ENCODE measurements at regions not wholly inside any gene's neighbourhood (a gene's known extent, or its start where the extent isn't known, plus 50 kb on each side); places are given as distances from the start of the nearest gene placed in this dataset.
A peak's percentile ranks its signal among the peaks of the same experiment; 100 is the strongest.

- CTCF ChIA-PET: interaction anchor here (0.8 to 0.9 kb wide), 3 partner anchors 93 to 847 kb away, joined by 3 to 4 read pairs (median 4); partner anchors contain the start of gene RBBP8
- Mint-ChIP-seq H3K9me3 (no peaks in the 10 kb centered on the region), H3K4me1 (ENCODE audit: low read depth) (no peaks in the 10 kb centered on the region), H3K36me3 (no peaks in the 10 kb centered on the region), H3K4me3 (no peak overlapping the region), H3K27ac (no peak overlapping the region), H3K27me3 (no peaks in the 10 kb centered on the region)
- POLR2A ChIA-PET: no interaction called here
- intact Hi-C loops (cut with micrococcal nuclease): loop anchor here (1.0 to 10.0 kb wide), 4 partner anchors 10 to 396 kb away; partner anchors contain the start of gene RBBP8
- DNase-seq: peak; percentile 33
These were observed 94.4 kb upstream of the RBBP8 start for GRCh38 chr18:22838639-22839277.

DNA sequence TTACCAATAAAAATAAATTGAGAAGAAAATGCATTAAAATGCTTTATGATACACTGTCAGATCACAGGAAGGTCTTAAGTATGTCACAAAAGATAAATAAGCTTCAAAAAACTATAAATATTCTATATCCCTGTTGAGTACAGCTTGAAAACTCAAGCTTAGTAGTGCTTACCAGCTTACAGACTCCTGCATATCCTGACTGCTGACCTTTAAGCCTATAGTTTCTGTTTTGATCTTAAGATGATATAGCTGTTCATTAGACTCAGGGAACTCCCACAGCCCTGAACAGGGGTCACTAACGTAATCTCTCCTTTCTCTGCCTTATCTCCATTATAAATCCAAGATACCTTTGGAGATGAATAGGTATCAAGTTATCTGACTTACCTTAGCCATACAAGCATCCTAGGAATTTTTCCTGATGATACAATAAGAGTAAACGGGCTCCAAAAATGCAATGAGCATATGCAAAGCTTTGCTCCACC, 93.7 kb upstream of the RBBP8 start:
- Mint-ChIP-seq H3K9me3 (no peaks in the 10 kb centered on the region), H3K4me3 (no peak overlapping the region), H3K36me3 (no peaks in the 10 kb centered on the region), H3K4me1 (ENCODE audit: low read depth) (no peaks in the 10 kb centered on the region), H3K27me3 (no peaks in the 10 kb centered on the region), H3K27ac (no peak overlapping the region)
- DNase-seq: no peak
- ChIA-PET CTCF (interaction anchor here (0.8 to 0.9 kb wide), 3 partner anchors 92 to 846 kb away, joined by 3 to 4 read pairs (median 4); partner anchors contain the start of gene RBBP8), POLR2A (no interaction called here)
- intact Hi-C loops (cut with micrococcal nuclease): loop anchor here (1.0 to 10.0 kb wide), 4 partner anchors 9 to 395 kb away; partner anchors contain the start of gene RBBP8

GRCh38 chr18:22840606-22841144, 92.5 kb upstream of the RBBP8 start:
- Mint-ChIP-seq H3K27ac (no peak overlapping the region), H3K9me3 (no peaks in the 10 kb centered on the region), H3K36me3 (no peaks in the 10 kb centered on the region), H3K4me3 (no peak overlapping the region), H3K4me1 (ENCODE audit: low read depth) (no peaks in the 10 kb centered on the region), H3K27me3 (no peaks in the 10 kb centered on the region)
- no peak for DNase-seq
- intact Hi-C loops (cut with micrococcal nuclease): no loop called here
- ChIA-PET CTCF (no interaction called here), POLR2A (no interaction called here)

GRCh38 chr18:22841840-22842239, 91.3 kb upstream of the RBBP8 start:
- CTCF ChIA-PET: no interaction called here
- H3K4me3 Mint-ChIP-seq: no peak overlapping the region
- DNase-seq: no peak
- no peaks in the 10 kb centered on the region for H3K9me3 Mint-ChIP-seq
- no peaks in the 10 kb centered on the region for H3K36me3 Mint-ChIP-seq
- no peaks in the 10 kb centered on the region for H3K4me1 Mint-ChIP-seq (ENCODE audit: low read depth)
- H3K27ac Mint-ChIP-seq: no peak overlapping the region
- intact Hi-C loops (cut with micrococcal nuclease): no loop called here
- H3K27me3 Mint-ChIP-seq: no peaks in the 10 kb centered on the region
- POLR2A ChIA-PET: no interaction called here

GRCh38 chr18:22844190-22844589, 88.9 kb upstream of the RBBP8 start:
- Mint-ChIP-seq H3K36me3 (no peaks in the 10 kb centered on the region), H3K9me3 (no peaks in the 10 kb centered on the region), H3K27ac (no peak overlapping the region), H3K4me3 (no peak overlapping the region), H3K27me3 (peaks cover 2% of the 10 kb centered on the region), H3K4me1 (ENCODE audit: low read depth) (no peaks in the 10 kb centered on the region)
- ChIA-PET POLR2A (no interaction called here), CTCF (no interaction called here)
- intact Hi-C loops (cut with micrococcal nuclease): no loop called here
- no peak for DNase-seq

GRCh38 chr18:22844628-22845027, 88.5 kb upstream of the RBBP8 start:
- POLR2A ChIA-PET: no interaction called here
- Mint-ChIP-seq H3K27ac (no peak overlapping the region), H3K4me1 (ENCODE audit: low read depth) (no peaks in the 10 kb centered on the region), H3K9me3 (no peaks in the 10 kb centered on the region), H3K27me3 (peaks cover 3% of the 10 kb centered on the region), H3K4me3 (no peak overlapping the region), H3K36me3 (no peaks in the 10 kb centered on the region)
- no peak for DNase-seq
- intact Hi-C loops (cut with micrococcal nuclease): no loop called here
- CTCF ChIA-PET: no interaction called here

- no peaks in the 10 kb centered on the region for H3K9me3 Mint-ChIP-seq
- no peak overlapping the region for H3K4me3 Mint-ChIP-seq
- POLR2A ChIA-PET: no interaction called here
- intact Hi-C loops (cut with micrococcal nuclease): no loop called here
- H3K27me3 Mint-ChIP-seq: peaks cover 3% of the 10 kb centered on the region
- H3K36me3 Mint-ChIP-seq: no peaks in the 10 kb centered on the region
- H3K27ac Mint-ChIP-seq: no peak overlapping the region
- DNase-seq: no peak
- H3K4me1 Mint-ChIP-seq (ENCODE audit: low read depth): no peaks in the 10 kb centered on the region
- CTCF ChIA-PET: interaction anchor here (1.0 kb wide), 1 partner anchor 533 kb away, joined by 3 read pairs; no protein-coding TSS in a partner anchor
These were observed 86.9 kb upstream of the RBBP8 start for GRCh38 chr18:22846088-22846683.

GRCh38 chr18:22846697-22847096, 86.4 kb upstream of the RBBP8 start:
- CTCF ChIA-PET: interaction anchor here (0.6 kb wide), 1 partner anchor 12 kb away, joined by 3 read pairs; no protein-coding TSS in a partner anchor
- no peak overlapping the region for H3K27ac Mint-ChIP-seq
- H3K4me1 Mint-ChIP-seq (ENCODE audit: low read depth): no peaks in the 10 kb centered on the region
- DNase-seq: no peak
- POLR2A ChIA-PET: no interaction called here
- H3K9me3 Mint-ChIP-seq: no peaks in the 10 kb centered on the region
- intact Hi-C loops (cut with micrococcal nuclease): no loop called here
- H3K27me3 Mint-ChIP-seq: peaks cover 3% of the 10 kb centered on the region
- no peaks in the 10 kb centered on the region for H3K36me3 Mint-ChIP-seq
- H3K4me3 Mint-ChIP-seq: no peak overlapping the region

DNA sequence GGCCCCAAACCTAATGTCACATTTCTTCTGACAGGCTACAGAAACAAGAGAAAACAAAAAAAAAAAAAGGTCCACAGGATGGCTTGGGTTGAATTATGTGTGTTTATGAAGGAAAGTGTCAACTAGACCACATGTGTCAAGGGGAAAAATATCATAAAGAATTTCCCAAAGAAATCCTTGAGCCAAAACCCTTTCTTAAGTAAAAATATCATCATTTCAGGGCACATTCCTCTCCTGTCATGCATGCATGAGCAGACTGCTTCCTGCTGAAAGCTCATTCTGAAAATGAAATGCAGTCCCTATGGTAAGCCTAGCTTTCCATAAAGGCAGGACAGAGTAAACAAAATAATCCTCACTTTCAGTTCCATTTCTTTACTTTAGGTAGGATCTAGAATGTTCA, 85.7 kb upstream of the RBBP8 start:
- intact Hi-C loops (cut with micrococcal nuclease): no loop called here

DNA sequence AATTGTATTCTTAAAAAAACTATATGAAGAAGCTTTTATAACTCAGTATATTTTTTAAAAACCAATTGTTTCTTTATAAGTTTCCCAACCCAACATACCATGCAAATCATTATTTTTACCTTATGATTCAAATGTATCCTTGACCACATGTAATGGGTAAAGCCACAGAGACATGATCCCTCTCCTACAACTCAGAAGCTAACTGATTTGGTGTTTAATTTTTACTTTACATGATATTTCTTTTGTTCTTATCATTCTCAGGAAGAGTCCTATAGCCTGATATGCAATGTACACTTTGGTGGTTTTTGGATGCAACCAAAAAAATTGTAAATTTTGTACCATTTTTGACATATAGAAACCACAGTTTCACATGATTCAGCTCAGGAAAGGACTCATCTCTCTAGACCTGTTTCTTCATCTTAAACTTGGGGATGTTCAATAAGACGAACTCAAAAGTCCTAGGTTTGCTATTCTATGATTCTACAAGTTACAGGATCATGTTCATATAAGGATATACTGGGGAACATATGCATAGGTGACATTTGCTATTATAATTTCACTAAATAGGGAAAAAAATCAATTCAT, 85.2 kb upstream of the RBBP8 start:
- POLR2A ChIA-PET: no interaction called here
- intact Hi-C loops (cut with micrococcal nuclease): loop anchor here (1.0 kb wide), 1 partner anchor 9 kb away; no protein-coding TSS in a partner anchor
- Mint-ChIP-seq H3K36me3 (no peaks in the 10 kb centered on the region), H3K27me3 (peaks cover 3% of the 10 kb centered on the region), H3K4me3 (no peak overlapping the region), H3K27ac (no peak overlapping the region), H3K9me3 (no peaks in the 10 kb centered on the region), H3K4me1 (ENCODE audit: low read depth) (no peaks in the 10 kb centered on the region)
- CTCF ChIA-PET: interaction anchor here (0.9 kb wide), 2 partner anchors 9 to 692 kb away, joined by 3 read pairs; no protein-coding TSS in a partner anchor
- DNase-seq: no peak

More for the DNA sequence above, 85.7 kb upstream of the RBBP8 start:
- H3K36me3 Mint-ChIP-seq: no peaks in the 10 kb centered on the region
- H3K27me3 Mint-ChIP-seq: peaks cover 3% of the 10 kb centered on the region
- ChIA-PET POLR2A (no interaction called here), CTCF (no interaction called here)
- H3K4me1 Mint-ChIP-seq (ENCODE audit: low read depth): no peaks in the 10 kb centered on the region
- H3K4me3 Mint-ChIP-seq: no peak overlapping the region
- no peak overlapping the region for H3K27ac Mint-ChIP-seq
- no peaks in the 10 kb centered on the region for H3K9me3 Mint-ChIP-seq
- DNase-seq: no peak

DNA sequence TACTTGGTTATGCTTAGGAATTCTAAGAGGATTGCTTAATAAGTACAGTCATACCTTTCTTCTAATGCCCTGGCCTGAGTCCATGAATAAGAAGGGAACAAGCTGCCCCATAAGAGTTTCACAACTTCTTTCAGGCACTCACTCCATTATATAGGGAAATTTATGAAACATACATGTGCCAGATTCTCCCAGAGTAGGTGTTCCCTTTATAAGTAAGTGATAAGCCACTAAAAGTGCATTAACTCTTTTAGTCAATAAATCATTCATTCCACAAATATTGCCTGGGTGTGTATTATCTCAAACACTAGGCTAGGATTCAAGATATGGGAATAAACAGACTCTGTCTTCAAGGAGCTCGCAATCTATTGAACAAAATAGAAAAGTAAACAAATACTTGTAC, 84.5 kb upstream of the RBBP8 start:
- H3K9me3 Mint-ChIP-seq: no peaks in the 10 kb centered on the region
- peaks cover 3% of the 10 kb centered on the region for H3K27me3 Mint-ChIP-seq
- intact Hi-C loops (cut with micrococcal nuclease): loop anchor here (1.0 kb wide), 1 partner anchor 9 kb away; no protein-coding TSS in a partner anchor
- DNase-seq: no peak
- H3K4me1 Mint-ChIP-seq (ENCODE audit: low read depth): no peaks in the 10 kb centered on the region
- no peak overlapping the region for H3K27ac Mint-ChIP-seq
- ChIA-PET POLR2A (no interaction called here), CTCF (interaction anchor here (0.9 kb wide), 2 partner anchors 8 to 692 kb away, joined by 3 read pairs; no protein-coding TSS in a partner anchor)
- no peak overlapping the region for H3K4me3 Mint-ChIP-seq
- H3K36me3 Mint-ChIP-seq: no peaks in the 10 kb centered on the region

DNA sequence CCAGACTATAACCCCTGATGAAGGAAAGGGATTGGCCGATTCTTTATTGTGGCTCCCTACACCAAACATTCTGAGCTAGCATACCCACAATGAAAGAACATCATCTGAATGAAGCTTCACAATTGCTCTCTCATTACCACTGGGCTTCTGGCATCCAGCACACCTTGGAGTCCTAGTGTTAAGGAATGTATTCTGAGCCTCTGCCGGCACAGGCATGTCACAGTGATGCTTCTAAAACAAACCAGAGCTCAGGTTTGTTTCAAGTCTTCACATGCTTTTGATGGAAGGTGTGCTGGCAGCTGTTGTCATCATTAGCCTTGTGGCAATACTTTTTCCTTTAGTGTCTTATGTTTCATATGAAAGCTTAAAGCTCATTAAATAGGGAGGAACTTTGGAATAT, 76.3 kb upstream of the RBBP8 start:
- ChIA-PET CTCF (interaction anchor here (0.7 to 0.8 kb wide), 2 partner anchors 9 to 127 kb away, joined by 3 read pairs; no protein-coding TSS in a partner anchor), POLR2A (no interaction called here)
- H3K36me3 Mint-ChIP-seq: no peaks in the 10 kb centered on the region
- no peaks in the 10 kb centered on the region for H3K4me1 Mint-ChIP-seq (ENCODE audit: low read depth)
- peaks cover 27% of the 10 kb centered on the region for H3K27me3 Mint-ChIP-seq
- DNase-seq: no peak
- no peaks in the 10 kb centered on the region for H3K9me3 Mint-ChIP-seq
- no peak overlapping the region for H3K27ac Mint-ChIP-seq
- H3K4me3 Mint-ChIP-seq: no peak overlapping the region
- intact Hi-C loops (cut with micrococcal nuclease): no loop called here
